ENCODE measurements at regions not wholly inside any gene's neighbourhood (a gene's known extent, or its start where the extent isn't known, plus 50 kb on each side); places are given as distances from the start of the nearest gene placed in this dataset.

DNA sequence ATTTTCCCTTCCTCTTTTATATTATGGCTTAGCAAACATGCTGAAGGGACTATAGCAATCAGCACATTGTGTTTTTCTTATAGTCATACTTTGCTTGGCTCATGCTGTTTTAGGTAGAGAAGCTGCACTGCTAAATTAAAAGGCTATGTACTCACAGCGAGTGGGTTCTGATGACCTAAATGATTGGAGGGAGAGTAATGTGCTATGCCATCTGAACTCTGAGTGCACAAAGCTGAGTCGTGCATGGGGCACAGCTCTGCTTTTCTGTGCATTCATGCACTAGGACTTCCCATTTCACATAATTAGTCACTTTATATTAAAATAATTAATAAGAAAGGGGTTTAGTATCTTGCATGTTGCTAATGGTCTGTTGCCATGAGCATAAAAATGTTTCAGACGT, 132.7 kb upstream of the ADGRL3 start:
- H3K4me3 ChIP-seq, result no peak overlapping the region
- H3K27me3 ChIP-seq, result no peaks in the 10 kb centered on the region
- H3K9me3 ChIP-seq (replicated peaks in 1 of 3), result no peaks in the 10 kb centered on the region
- no peak overlapping the region for H3K27ac ChIP-seq
- no peaks in the 10 kb centered on the region for H3K36me3 ChIP-seq (replicated peaks in 1 of 2)
- intact Hi-C loops (cut with DNase I), result no loop called here
- DNase-seq, result no peak
- TF ChIP-seq, protein P1, sequence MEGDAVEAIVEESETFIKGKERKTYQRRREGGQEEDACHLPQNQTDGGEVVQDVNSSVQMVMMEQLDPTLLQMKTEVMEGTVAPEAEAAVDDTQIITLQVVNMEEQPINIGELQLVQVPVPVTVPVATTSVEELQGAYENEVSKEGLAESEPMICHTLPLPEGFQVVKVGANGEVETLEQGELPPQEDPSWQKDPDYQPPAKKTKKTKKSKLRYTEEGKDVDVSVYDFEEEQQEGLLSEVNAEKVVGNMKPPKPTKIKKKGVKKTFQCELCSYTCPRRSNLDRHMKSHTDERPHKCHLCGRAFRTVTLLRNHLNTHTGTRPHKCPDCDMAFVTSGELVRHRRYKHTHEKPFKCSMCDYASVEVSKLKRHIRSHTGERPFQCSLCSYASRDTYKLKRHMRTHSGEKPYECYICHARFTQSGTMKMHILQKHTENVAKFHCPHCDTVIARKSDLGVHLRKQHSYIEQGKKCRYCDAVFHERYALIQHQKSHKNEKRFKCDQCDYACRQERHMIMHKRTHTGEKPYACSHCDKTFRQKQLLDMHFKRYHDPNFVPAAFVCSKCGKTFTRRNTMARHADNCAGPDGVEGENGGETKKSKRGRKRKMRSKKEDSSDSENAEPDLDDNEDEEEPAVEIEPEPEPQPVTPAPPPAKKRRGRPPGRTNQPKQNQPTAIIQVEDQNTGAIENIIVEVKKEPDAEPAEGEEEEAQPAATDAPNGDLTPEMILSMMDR (IDR thresholded peaks at IDR 0.05), result no peak
- TF ChIP-seq POLR2A (IDR thresholded peaks at IDR 0.05), result no peak
- H3K4me1 ChIP-seq (replicated peaks in 1 of 2), result no peaks in the 10 kb centered on the region
- 65 to 79% (median 77%) methylated on average over 3 of the region's 3 CpGs for WGBS, 4 donors

DNA sequence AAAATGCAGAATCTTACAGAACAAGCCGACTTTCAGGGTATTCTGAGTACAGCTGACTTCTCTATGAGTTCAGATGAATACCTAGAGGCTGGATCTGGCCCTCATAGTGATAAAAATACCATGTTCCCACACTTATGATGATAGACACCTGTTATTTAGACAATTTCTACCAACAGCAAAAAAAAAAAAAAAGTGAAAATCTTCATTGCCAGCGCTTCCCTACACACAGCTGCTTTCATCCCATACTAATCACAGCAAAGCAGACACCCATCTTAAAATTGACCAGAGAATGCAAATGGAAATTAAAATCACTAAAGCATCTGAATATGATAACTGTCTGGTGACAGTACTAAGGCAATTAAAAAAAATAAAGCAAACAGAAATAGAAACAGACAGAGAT, 132.1 kb upstream of the ADGRL3 start:
- Histone ChIP-seq H3K27ac (no peak overlapping the region), H3K4me3 (no peak overlapping the region), H3K27me3 (no peaks in the 10 kb centered on the region), H3K36me3 (replicated peaks in 1 of 2) (no peaks in the 10 kb centered on the region), H3K4me1 (replicated peaks in 1 of 2) (no peaks in the 10 kb centered on the region), H3K9me3 (replicated peaks in 1 of 3) (no peaks in the 10 kb centered on the region)
- no peak for DNase-seq
- intact Hi-C loops (cut with DNase I), result no loop called here
- 78 to 90% (median 85%) methylated on average over 2 of the region's 2 CpGs for WGBS, 4 donors
- no peak for TF ChIP-seq POLR2A (IDR thresholded peaks at IDR 0.05)
- TF ChIP-seq, protein P1 (IDR thresholded peaks at IDR 0.05), result no peak

DNA sequence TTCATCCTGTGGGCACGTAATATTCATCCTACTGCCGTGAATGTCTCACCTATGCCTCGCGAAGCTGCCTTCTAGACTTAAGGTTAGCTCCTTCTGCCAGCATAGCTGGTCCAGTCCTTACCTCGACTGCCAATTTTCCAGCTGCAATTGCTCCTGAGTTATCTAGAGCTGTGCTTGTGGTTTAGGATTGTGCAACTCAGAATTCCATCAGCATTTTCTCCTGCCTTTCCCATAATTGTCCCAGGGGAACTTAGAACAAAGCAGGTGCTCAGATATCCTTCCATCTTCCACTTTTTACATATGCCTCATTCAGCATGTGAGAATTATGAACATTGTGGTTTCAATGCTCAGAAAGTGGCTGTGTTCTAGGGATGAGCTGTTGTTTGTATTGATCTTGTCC, 131.4 kb upstream of the ADGRL3 start:
- intact Hi-C loops (cut with DNase I), result no loop called here

DNA sequence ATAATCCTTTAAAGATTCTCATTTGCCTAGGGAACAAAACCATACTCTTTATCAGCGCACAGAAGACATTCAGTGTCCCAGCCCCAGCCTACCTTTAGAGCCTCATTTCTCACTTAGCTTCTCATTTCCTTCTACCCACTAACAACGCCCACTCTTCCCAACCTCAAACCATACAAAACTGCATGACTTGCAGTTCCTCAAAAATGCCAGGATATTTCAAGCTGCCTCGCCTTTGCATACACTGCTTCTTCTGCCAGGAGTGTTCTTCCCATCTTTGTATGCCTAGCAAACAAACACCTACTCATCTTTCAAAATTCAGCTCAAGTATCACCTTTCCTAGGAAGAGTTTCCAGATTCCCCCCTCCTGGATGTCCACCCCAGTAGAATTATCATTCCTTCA, 129.9 kb upstream of the ADGRL3 start:
- no peaks in the 10 kb centered on the region for H3K36me3 ChIP-seq (replicated peaks in 1 of 2)
- H3K4me3 ChIP-seq, result no peak overlapping the region
- TF ChIP-seq, protein P1 (IDR thresholded peaks at IDR 0.05), result no peak
- no peak for TF ChIP-seq POLR2A (IDR thresholded peaks at IDR 0.05)
- no peaks in the 10 kb centered on the region for H3K9me3 ChIP-seq (replicated peaks in 1 of 3)
- H3K27ac ChIP-seq, result no peak overlapping the region
- H3K27me3 ChIP-seq, result no peaks in the 10 kb centered on the region
- intact Hi-C loops (cut with DNase I), result no loop called here
- WGBS, 4 donors, result 79 to 86% (median 82%) methylated on average over 3 of the region's 3 CpGs
- DNase-seq, result no peak
- H3K4me1 ChIP-seq (replicated peaks in 1 of 2), result no peaks in the 10 kb centered on the region

More for the DNA sequence above, 131.4 kb upstream of the ADGRL3 start:
- Histone ChIP-seq H3K27me3 (no peaks in the 10 kb centered on the region), H3K27ac (no peak overlapping the region), H3K4me3 (no peak overlapping the region), H3K36me3 (replicated peaks in 1 of 2) (no peaks in the 10 kb centered on the region), H3K9me3 (replicated peaks in 1 of 3) (no peaks in the 10 kb centered on the region), H3K4me1 (replicated peaks in 1 of 2) (no peaks in the 10 kb centered on the region)
- WGBS, 4 donors, result 66 to 80% (median 75%) methylated on average over 5 of the region's 5 CpGs
- no peak for DNase-seq
- no peak for TF ChIP-seq POLR2A (IDR thresholded peaks at IDR 0.05)
- TF ChIP-seq, protein P1 (IDR thresholded peaks at IDR 0.05), result no peak
